ENCODE measurements at regions not wholly inside any gene's neighbourhood (a gene's known extent, or its start where the extent isn't known, plus 50 kb on each side); places are given as distances from the start of the nearest gene placed in this dataset.
A peak's percentile ranks its signal among the peaks of the same experiment; 100 is the strongest.

- Histone ChIP-seq H3K4me1 (no peaks in the 10 kb centered on the region), H3K27me3 (no peaks in the 10 kb centered on the region), H3K27ac (no peak overlapping the region), H3K36me3 (no peaks in the 10 kb centered on the region), H3K9me3 (no peaks in the 10 kb centered on the region), H3K4me3 (no peak overlapping the region)
- WGBS, 5 donors = 81 to 91% (median 86%) methylated on average over 4 of the region's 4 CpGs
- TF ChIP-seq EP300 (IDR thresholded peaks at IDR 0.05) = no peak
- TF ChIP-seq CTCF (IDR thresholded peaks at IDR 0.05) = no peak
- no peak for TF ChIP-seq POLR2A (IDR thresholded peaks at IDR 0.05)
- no peak for TF ChIP-seq POLR2AphosphoS5 (IDR thresholded peaks at IDR 0.05)
- no peak for DNase-seq
- intact Hi-C loops (cut with DNase I; ENCODE audit: low total_unique reads) = no loop called here
These were observed 284.0 kb upstream of the TLE4 start for GRCh38 chr9:79287708-79288290.

- 80 to 88% (median 82%) methylated on average over 3 of the region's 3 CpGs for WGBS, 5 donors
- intact Hi-C loops (cut with DNase I; ENCODE audit: low total_unique reads) = no loop called here
- no peaks in the 10 kb centered on the region for H3K4me1 ChIP-seq
- H3K9me3 ChIP-seq = no peaks in the 10 kb centered on the region
- H3K27ac ChIP-seq = no peak overlapping the region
- TF ChIP-seq POLR2AphosphoS5 (IDR thresholded peaks at IDR 0.05) (no peak), POLR2A (IDR thresholded peaks at IDR 0.05) (no peak), EP300 (IDR thresholded peaks at IDR 0.05) (no peak), CTCF (IDR thresholded peaks at IDR 0.05) (no peak)
- no peak for DNase-seq
- H3K4me3 ChIP-seq = no peak overlapping the region
- H3K27me3 ChIP-seq = no peaks in the 10 kb centered on the region
- H3K36me3 ChIP-seq = no peaks in the 10 kb centered on the region
These were observed 281.9 kb upstream of the TLE4 start for GRCh38 chr9:79289856-79290255.

GRCh38 chr9:79292731-79293280 lies 279.0 kb upstream of the TLE4 start:
- DNase-seq = peak in 1 of 2 donors; percentile 48
- intact Hi-C loops (cut with DNase I; ENCODE audit: low total_unique reads) = no loop called here
- TF ChIP-seq POLR2AphosphoS5 (IDR thresholded peaks at IDR 0.05) (no peak), POLR2A (IDR thresholded peaks at IDR 0.05) (no peak), CTCF (IDR thresholded peaks at IDR 0.05) (no peak), EP300 (IDR thresholded peaks at IDR 0.05) (no peak)
- no peaks in the 10 kb centered on the region for H3K9me3 ChIP-seq
- no peaks in the 10 kb centered on the region for H3K36me3 ChIP-seq
- WGBS, 5 donors = 0 to 73% (median 63%) methylated on average over 1 of the region's 1 CpG
- no peak overlapping the region for H3K27ac ChIP-seq
- no peaks in the 10 kb centered on the region for H3K27me3 ChIP-seq
- no peak overlapping the region for H3K4me3 ChIP-seq
- no peaks in the 10 kb centered on the region for H3K4me1 ChIP-seq

GRCh38 chr9:79300068-79300467 lies 271.7 kb upstream of the TLE4 start:
- no peak overlapping the region for H3K4me3 ChIP-seq
- TF ChIP-seq POLR2A (IDR thresholded peaks at IDR 0.05) (no peak), CTCF (IDR thresholded peaks at IDR 0.05) (no peak), EP300 (IDR thresholded peaks at IDR 0.05) (no peak), POLR2AphosphoS5 (IDR thresholded peaks at IDR 0.05) (no peak)
- no peak overlapping the region for H3K27ac ChIP-seq
- no peaks in the 10 kb centered on the region for H3K9me3 ChIP-seq
- peak in 1 of 2 donors; percentile 18 for DNase-seq
- no peaks in the 10 kb centered on the region for H3K27me3 ChIP-seq
- no peaks in the 10 kb centered on the region for H3K4me1 ChIP-seq
- WGBS, 5 donors = 58 to 73% (median 60%) methylated on average over 6 of the region's 6 CpGs
- H3K36me3 ChIP-seq = no peaks in the 10 kb centered on the region
- intact Hi-C loops (cut with DNase I; ENCODE audit: low total_unique reads) = no loop called here

All from stomach (tissue), 8 donors.